Endodermal cell (in vitro differentiated cells): ENCODE measurements at regions not wholly inside any gene's neighbourhood (a gene's known extent, or its start where the extent isn't known, plus 50 kb on each side); places are given as distances from the start of the nearest gene placed in this dataset.

Source experiments
- DNase-seq: peaks from one replicate; pipeline ENCODE4 v3.0.0-alpha.2; 2017
- H3K27ac ChIP-seq: 2 replicates; pipeline ENCODE4 v1.5.1; 2013; ENCODE audit warnings: mild to moderate bottlenecking, low read depth, low read length, moderate library complexity
- H3K27me3 ChIP-seq: 2 replicates; pipeline ENCODE4 v1.6.1; 2013; ENCODE audit warnings: mild to moderate bottlenecking, low read length, moderate library complexity; ENCODE audit not compliant: insufficient read depth, control insufficient read depth, poor library complexity, severe bottlenecking
- H3K36me3 ChIP-seq: 2 replicates; pipeline ENCODE4 v1.7.0; 2013; ENCODE audit warnings: mild to moderate bottlenecking, low read length, moderate library complexity; ENCODE audit not compliant: control insufficient read depth, insufficient read depth
- H3K4me1 ChIP-seq: one replicate; pipeline ENCODE4 v1.7.0; 2013; ENCODE audit warnings: low read length; ENCODE audit not compliant: control insufficient read depth, insufficient read depth
- H3K4me3 ChIP-seq: 2 replicates; pipeline ENCODE4 v1.5.1; 2013; ENCODE audit warnings: mild to moderate bottlenecking, low read length, moderate library complexity
- H3K9ac ChIP-seq: 2 replicates; pipeline ENCODE4 v1.6.1; 2013; ENCODE audit warnings: mild to moderate bottlenecking, low read length, moderate library complexity; ENCODE audit not compliant: poor library complexity, severe bottlenecking; ENCODE audit errors: extremely low read depth
- H3K9me3 ChIP-seq: 2 replicates; pipeline ENCODE4 v1.6.1; 2013; ENCODE audit warnings: mild to moderate bottlenecking, low read length, moderate library complexity; ENCODE audit not compliant: control insufficient read depth
- H3K27ac Mint-ChIP-seq: 2 replicates; pipeline ENCODE4 v1.8.0; 2020; ENCODE audit warnings: mixed read lengths
- H3K27me3 Mint-ChIP-seq: 2 replicates; pipeline ENCODE4 v1.8.0; 2021; ENCODE audit warnings: mild to moderate bottlenecking, mixed read lengths; ENCODE audit not compliant: insufficient read depth
- H3K36me3 Mint-ChIP-seq: 2 replicates; pipeline ENCODE4 v1.8.0; 2020; ENCODE audit warnings: low read depth, mixed read lengths
- H3K4me1 Mint-ChIP-seq: 2 replicates; pipeline ENCODE4 v1.8.0; 2020; ENCODE audit warnings: mixed read lengths
- H3K4me3 Mint-ChIP-seq: 2 replicates; pipeline ENCODE4 v1.8.0; 2020; ENCODE audit warnings: mild to moderate bottlenecking, moderate library complexity, mixed read lengths
- H3K9me3 Mint-ChIP-seq: 2 replicates; pipeline ENCODE4 v1.8.0; 2020; ENCODE audit warnings: mild to moderate bottlenecking, mixed read lengths
- CTCF ChIP-seq: fragments of 200-600 bp; sonication (generic); conservative IDR thresholded peaks from 2 replicates; pipeline ENCODE4 v1.5.0; 2021; ENCODE audit warnings: antibody characterized with exemption, mild to moderate bottlenecking
- WGBS, 2 experiments: methylation state at CpG; one replicate each; pipeline versions ENCODE4 v1.1.5 to v1.1.7; 2013; ENCODE audit warnings: missing lambda C conversion rate in 2 of 2, mixed read lengths in 1 of 2; ENCODE audit not compliant: insufficient coverage in 1 of 2, insufficient read length in 1 of 2; 5-methylcytosine and 5-hydroxymethylcytosine counted together

DNA sequence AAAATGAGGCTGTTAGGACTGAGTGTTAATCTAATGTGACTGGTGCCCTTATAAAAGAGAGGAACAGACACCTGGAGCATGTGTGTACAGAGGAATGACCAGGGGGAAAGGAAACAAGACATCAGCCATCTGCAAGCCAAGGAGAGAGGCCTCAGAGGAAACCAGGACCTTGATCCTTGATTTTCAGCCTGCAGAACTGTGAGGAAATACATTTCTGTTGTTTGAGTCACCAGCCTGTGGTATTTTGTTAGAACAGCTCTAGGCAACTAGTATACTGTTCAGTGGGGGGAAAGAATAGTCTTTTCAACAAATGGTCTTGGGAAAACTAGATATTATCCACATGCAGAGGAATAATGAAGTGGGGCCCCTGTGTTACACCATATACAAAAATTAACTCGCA lies 80.6 kb downstream of the CCR1 start:
- no peak overlapping the region for H3K27ac Mint-ChIP-seq
- Histone ChIP-seq H3K4me1 (no peaks in the 10 kb centered on the region), H3K4me3 (no peak overlapping the region), H3K27me3 (no peaks in the 10 kb centered on the region), H3K36me3 (no peaks in the 10 kb centered on the region), H3K27ac (no peak overlapping the region), H3K9ac (no peak overlapping the region), H3K9me3 (no peaks in the 10 kb centered on the region)
- DNase-seq: no peak
- WGBS, 2 experiments: 94% methylated on average over 1 of the region's 1 CpG; no CpG with 5 or more reads in 1 of the 2 experiments
- no peaks in the 10 kb centered on the region for H3K27me3 Mint-ChIP-seq
- H3K4me1 Mint-ChIP-seq: no peaks in the 10 kb centered on the region
- H3K36me3 Mint-ChIP-seq: no peaks in the 10 kb centered on the region
- no peak for TF ChIP-seq CTCF
- H3K9me3 Mint-ChIP-seq: no peaks in the 10 kb centered on the region
- H3K4me3 Mint-ChIP-seq: no peak overlapping the region

GRCh38 chr3:46124216-46125177 lies 83.6 kb downstream of the CCR1 start:
- no peak for DNase-seq
- Histone ChIP-seq H3K27me3 (peaks cover 27% of the 10 kb centered on the region), H3K4me1 (no peaks in the 10 kb centered on the region), H3K36me3 (no peaks in the 10 kb centered on the region), H3K9ac (no peak overlapping the region), H3K27ac (no peak overlapping the region), H3K9me3 (no peaks in the 10 kb centered on the region), H3K4me3 (no peak overlapping the region)
- H3K9me3 Mint-ChIP-seq: no peaks in the 10 kb centered on the region
- H3K4me3 Mint-ChIP-seq: no peak overlapping the region
- peaks cover 19% of the 10 kb centered on the region for H3K27me3 Mint-ChIP-seq
- 91 to 93% methylated on average over 5 to 6 of the region's 6 CpGs for WGBS, 2 experiments
- TF ChIP-seq CTCF: no peak
- H3K36me3 Mint-ChIP-seq: no peaks in the 10 kb centered on the region
- no peaks in the 10 kb centered on the region for H3K4me1 Mint-ChIP-seq
- no peak overlapping the region for H3K27ac Mint-ChIP-seq

GRCh38 chr3:46123646-46124045 lies 84.5 kb downstream of the CCR1 start:
- no peaks in the 10 kb centered on the region for H3K36me3 ChIP-seq
- Mint-ChIP-seq H3K9me3 (no peaks in the 10 kb centered on the region), H3K27ac (no peak overlapping the region), H3K4me1 (no peaks in the 10 kb centered on the region), H3K36me3 (no peaks in the 10 kb centered on the region), H3K27me3 (peaks cover 22% of the 10 kb centered on the region), H3K4me3 (no peak overlapping the region)
- 88 to 93% methylated on average over 2 to 3 of the region's 3 CpGs for WGBS, 2 experiments
- peaks cover 34% of the 10 kb centered on the region for H3K27me3 ChIP-seq
- no peak overlapping the region for H3K27ac ChIP-seq
- TF ChIP-seq CTCF: no peak
- H3K4me3 ChIP-seq: no peak overlapping the region
- no peaks in the 10 kb centered on the region for H3K4me1 ChIP-seq
- no peak overlapping the region for H3K9ac ChIP-seq
- no peak for DNase-seq
- no peaks in the 10 kb centered on the region for H3K9me3 ChIP-seq
